Spleen (tissue), 7 donors: ENCODE measurements at regions not wholly inside any gene's neighbourhood (a gene's known extent, or its start where the extent isn't known, plus 50 kb on each side); places are given as distances from the start of the nearest gene placed in this dataset.

Experiments used
- POLR2AphosphoS5 ChIP-seq, 3 donors: sonication (generic); formaldehyde crosslinking; IDR thresholded peaks; one replicate each; pipeline ENCODE4 v1.5.1; 2017; ENCODE audit warnings: antibody characterized with exemption in 3 of 3
- TF ChIP-seq, protein P1 (sequence below), 11 experiments: fragments of 200-600 bp in 7 of 11; fragments of 450-650 bp in 4 of 11; sonication (generic) in 4 of 11; IDR thresholded peaks in 8 of 11; conservative IDR thresholded peaks in 3 of 11; 1 replicate in 7 of 11; 2 replicates in 4 of 11; pipeline versions ENCODE4 v1.4.0 to v1.8.0; 2016 to 2021; ENCODE audit warnings: antibody characterized with exemption in 11 of 11, inconsistent platforms in 4 of 11, mild to moderate bottlenecking in 1 of 11
- donor health status: DM: no; HTN: no; CAD: no; lungs with moderate emphysema.
- donor health status: DM: no; HTN: no; CAD: no.
- donor health status: DM: no; HTN: no; CAD: no.

DNA sequence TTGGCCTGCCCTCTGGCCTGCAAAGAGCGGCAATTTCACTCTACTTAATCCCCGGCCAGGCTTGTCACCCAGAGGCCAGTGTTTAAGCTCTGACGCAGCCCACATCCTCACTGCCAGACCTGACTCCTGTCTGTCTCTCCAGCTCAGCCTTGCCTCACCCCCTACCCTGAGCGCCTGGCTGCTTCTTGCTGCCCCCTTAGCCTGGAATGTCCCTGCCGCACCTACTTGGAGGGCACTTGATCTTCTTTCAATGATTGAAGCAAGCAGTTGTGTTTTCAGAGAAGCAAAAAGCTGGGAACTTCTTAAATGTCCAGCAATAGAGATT is 87.4 kb upstream of the ZBTB40 start:
- TF ChIP-seq, protein P1, sequence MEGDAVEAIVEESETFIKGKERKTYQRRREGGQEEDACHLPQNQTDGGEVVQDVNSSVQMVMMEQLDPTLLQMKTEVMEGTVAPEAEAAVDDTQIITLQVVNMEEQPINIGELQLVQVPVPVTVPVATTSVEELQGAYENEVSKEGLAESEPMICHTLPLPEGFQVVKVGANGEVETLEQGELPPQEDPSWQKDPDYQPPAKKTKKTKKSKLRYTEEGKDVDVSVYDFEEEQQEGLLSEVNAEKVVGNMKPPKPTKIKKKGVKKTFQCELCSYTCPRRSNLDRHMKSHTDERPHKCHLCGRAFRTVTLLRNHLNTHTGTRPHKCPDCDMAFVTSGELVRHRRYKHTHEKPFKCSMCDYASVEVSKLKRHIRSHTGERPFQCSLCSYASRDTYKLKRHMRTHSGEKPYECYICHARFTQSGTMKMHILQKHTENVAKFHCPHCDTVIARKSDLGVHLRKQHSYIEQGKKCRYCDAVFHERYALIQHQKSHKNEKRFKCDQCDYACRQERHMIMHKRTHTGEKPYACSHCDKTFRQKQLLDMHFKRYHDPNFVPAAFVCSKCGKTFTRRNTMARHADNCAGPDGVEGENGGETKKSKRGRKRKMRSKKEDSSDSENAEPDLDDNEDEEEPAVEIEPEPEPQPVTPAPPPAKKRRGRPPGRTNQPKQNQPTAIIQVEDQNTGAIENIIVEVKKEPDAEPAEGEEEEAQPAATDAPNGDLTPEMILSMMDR (IDR thresholded peaks at IDR 0.05 in 8 of 11, conservative IDR thresholded peaks at IDR 0.05 in 3 of 11), result no peak
- TF ChIP-seq POLR2AphosphoS5 (IDR thresholded peaks at IDR 0.05), result no peak
